ENCODE measurements at regions not wholly inside any gene's neighbourhood (a gene's known extent, or its start where the extent isn't known, plus 50 kb on each side); places are given as distances from the start of the nearest gene placed in this dataset.

DNA sequence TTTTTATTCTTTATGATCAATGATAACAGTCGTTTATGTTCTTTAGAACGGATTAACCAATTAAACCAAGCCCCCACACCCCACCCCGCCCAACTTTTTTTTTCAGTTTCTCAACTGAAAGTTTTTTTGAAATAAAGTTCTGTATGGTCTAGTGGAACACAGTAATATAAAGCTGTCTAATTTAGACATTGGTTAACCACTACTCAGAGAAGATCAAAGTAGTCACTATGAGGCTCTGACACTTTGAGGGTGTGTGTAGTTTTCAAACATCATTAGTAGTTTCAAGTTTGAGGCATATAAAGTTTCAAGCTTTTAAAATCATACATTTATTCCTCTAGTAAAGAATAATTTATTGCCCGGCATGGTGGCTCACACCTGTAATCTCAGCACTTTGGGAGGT is 413.2 kb downstream of the EFNB2 start:
- Histone ChIP-seq H3K27me3 (no peaks in the 10 kb centered on the region), H3K4me1 (no peaks in the 10 kb centered on the region), H3K4me3 (replicated peaks in 1 of 3) (no peak overlapping the region), H3K27ac (no peak overlapping the region), H3K9me3 (no peaks in the 10 kb centered on the region), H3K36me3 (no peaks in the 10 kb centered on the region)
- intact Hi-C loops (cut with DNase I) = no loop called here
- no peak for DNase-seq
- TF ChIP-seq, protein P1, sequence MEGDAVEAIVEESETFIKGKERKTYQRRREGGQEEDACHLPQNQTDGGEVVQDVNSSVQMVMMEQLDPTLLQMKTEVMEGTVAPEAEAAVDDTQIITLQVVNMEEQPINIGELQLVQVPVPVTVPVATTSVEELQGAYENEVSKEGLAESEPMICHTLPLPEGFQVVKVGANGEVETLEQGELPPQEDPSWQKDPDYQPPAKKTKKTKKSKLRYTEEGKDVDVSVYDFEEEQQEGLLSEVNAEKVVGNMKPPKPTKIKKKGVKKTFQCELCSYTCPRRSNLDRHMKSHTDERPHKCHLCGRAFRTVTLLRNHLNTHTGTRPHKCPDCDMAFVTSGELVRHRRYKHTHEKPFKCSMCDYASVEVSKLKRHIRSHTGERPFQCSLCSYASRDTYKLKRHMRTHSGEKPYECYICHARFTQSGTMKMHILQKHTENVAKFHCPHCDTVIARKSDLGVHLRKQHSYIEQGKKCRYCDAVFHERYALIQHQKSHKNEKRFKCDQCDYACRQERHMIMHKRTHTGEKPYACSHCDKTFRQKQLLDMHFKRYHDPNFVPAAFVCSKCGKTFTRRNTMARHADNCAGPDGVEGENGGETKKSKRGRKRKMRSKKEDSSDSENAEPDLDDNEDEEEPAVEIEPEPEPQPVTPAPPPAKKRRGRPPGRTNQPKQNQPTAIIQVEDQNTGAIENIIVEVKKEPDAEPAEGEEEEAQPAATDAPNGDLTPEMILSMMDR (IDR thresholded peaks at IDR 0.05) = no peak
- no peak for TF ChIP-seq POLR2A (IDR thresholded peaks at IDR 0.05)
- 88 to 94% methylated on average over 4 of the region's 4 CpGs for WGBS, 2 donors

DNA sequence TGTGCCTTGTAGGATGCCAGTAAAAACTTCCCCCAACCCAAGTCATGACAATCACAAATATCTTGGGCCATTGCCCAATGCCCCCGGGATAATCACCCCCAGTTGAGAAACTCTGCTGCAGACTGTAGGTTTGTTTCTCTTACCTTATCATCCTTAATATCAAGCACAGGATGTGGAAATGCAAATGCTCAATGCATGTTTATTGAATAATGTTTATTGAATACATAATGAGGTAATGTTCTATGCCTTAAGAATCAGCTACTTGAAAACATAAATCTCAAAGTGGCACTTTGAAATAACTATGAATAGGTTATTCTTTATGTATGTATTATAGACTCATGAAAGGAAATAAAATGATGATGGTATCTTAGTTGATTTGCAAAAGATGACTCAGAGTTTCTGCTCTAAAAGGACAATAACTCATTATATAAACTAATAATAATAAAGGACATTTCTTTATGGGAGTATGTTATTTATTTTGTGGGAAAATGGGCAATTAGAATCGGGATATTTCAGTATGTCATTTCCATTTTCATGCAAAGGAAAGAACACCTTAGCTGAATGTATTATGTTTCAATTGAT is 414.2 kb downstream of the EFNB2 start:
- no peak for DNase-seq
- Histone ChIP-seq H3K9me3 (no peaks in the 10 kb centered on the region), H3K4me1 (no peaks in the 10 kb centered on the region), H3K27me3 (no peaks in the 10 kb centered on the region), H3K4me3 (replicated peaks in 1 of 3) (no peak overlapping the region), H3K27ac (no peak overlapping the region), H3K36me3 (no peaks in the 10 kb centered on the region)
- no peak for TF ChIP-seq POLR2A (IDR thresholded peaks at IDR 0.05)
- TF ChIP-seq, protein P1 (IDR thresholded peaks at IDR 0.05) = no peak
- 72 to 80% methylated on average over 2 of the region's 2 CpGs for WGBS, 2 donors
- intact Hi-C loops (cut with DNase I) = no loop called here

DNA sequence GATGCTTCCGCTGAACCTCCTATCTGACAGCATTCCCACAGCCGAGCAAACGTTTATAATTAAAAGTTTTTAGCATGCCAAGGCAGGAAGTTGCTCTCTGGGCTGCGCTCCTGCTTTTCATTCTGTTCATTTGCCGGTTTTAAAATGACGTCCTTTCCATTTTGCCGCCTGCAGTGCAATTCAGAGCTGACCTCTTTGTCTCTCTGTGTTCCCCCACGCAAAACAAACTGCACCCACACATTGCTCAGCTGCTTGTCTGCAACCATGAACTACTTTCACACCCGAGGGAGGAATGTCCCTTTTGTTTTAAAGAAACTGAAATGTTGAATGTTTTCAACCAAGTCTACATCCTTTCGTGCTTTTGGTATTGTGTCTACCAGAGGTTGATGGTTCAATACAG is 416.5 kb downstream of the EFNB2 start:
- TF ChIP-seq POLR2A (IDR thresholded peaks at IDR 0.05) = no peak
- TF ChIP-seq, protein P1 (IDR thresholded peaks at IDR 0.05) = no peak
- 57 to 65% methylated on average over 10 of the region's 10 CpGs for WGBS, 2 donors
- Histone ChIP-seq H3K9me3 (no peaks in the 10 kb centered on the region), H3K27ac (no peak overlapping the region), H3K36me3 (no peaks in the 10 kb centered on the region), H3K4me3 (replicated peaks in 1 of 3) (no peak overlapping the region), H3K4me1 (no peaks in the 10 kb centered on the region), H3K27me3 (no peaks in the 10 kb centered on the region)
- intact Hi-C loops (cut with DNase I) = no loop called here
- DNase-seq = no peak

DNA sequence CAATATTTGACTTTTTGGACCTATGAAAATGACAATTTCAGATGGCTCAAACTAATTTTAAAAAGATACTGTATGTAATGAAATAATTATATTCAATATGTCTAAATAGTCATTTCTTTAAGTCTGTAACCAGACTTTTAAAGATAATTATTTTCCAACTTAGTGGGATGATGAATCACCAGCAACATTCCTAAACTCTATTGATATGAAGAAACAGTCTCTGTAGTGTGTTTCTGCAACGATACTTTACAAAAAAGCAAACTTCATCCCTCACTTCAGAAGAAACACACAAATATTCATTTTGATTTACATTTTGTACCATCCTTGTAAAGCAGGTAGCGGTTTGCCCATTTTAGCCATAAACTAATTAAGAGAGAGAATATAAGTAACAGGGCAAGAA is 417.4 kb downstream of the EFNB2 start:
- WGBS, 2 donors = 90 to 91% methylated on average over 2 of the region's 2 CpGs
- intact Hi-C loops (cut with DNase I) = no loop called here
- H3K27ac ChIP-seq = no peak overlapping the region
- H3K36me3 ChIP-seq = no peaks in the 10 kb centered on the region
- H3K27me3 ChIP-seq = no peaks in the 10 kb centered on the region
- TF ChIP-seq, protein P1 (IDR thresholded peaks at IDR 0.05) = no peak
- H3K4me3 ChIP-seq (replicated peaks in 1 of 3) = no peak overlapping the region
- H3K4me1 ChIP-seq = no peaks in the 10 kb centered on the region
- no peaks in the 10 kb centered on the region for H3K9me3 ChIP-seq
- no peak for DNase-seq

DNA sequence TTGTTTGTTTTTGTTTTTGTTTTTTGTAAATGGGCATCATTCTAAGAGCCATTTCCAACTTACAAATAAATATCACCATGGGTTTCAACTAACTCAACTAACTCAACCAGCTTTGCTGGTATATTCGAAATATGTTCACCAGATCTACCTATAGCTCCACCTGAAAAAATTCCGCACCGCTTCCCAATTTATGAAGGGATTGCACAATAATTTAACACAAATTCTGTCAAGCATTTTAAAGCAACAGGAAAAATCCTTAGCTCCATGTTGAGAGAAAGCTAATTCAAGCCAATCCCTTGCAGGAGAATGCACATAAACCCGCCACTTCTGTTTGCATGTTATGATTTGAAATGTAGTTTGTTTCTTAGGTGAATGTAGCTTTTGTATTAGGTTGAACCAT is 417.8 kb downstream of the EFNB2 start:
- whole genome bisulfite sequencing, 2 donors = 99 to 100% methylated on average over 4 of the region's 4 CpGs
- no peak for DNase-seq
- no peak overlapping the region for H3K4me3 ChIP-seq (replicated peaks in 1 of 3)
- H3K4me1 ChIP-seq = no peaks in the 10 kb centered on the region
- no peaks in the 10 kb centered on the region for H3K9me3 ChIP-seq
- no peaks in the 10 kb centered on the region for H3K27me3 ChIP-seq
- intact Hi-C loops (cut with DNase I) = no loop called here
- no peak for TF ChIP-seq POLR2A (IDR thresholded peaks at IDR 0.05)
- TF ChIP-seq, protein P1 (IDR thresholded peaks at IDR 0.05) = no peak
- no peak overlapping the region for H3K27ac ChIP-seq
- H3K36me3 ChIP-seq = no peaks in the 10 kb centered on the region

All from thyroid gland (tissue), 4 donors.